GM23338 (cell line): ENCODE measurements at regions not wholly inside any gene's neighbourhood (a gene's known extent, or its start where the extent isn't known, plus 50 kb on each side); places are given as distances from the start of the nearest gene placed in this dataset.

ENCODE experiments used
- ATAC-seq: fragments of 200-7000 bp; cut with Tn5 transposase; 3 replicates; pipeline ENCODE4 v1.9.1; 2020
- DNase-seq: peaks from one replicate; pipeline ENCODE4 v3.0.0-alpha.2; 2015; ENCODE audit warnings: low spot score
- H2AFZ ChIP-seq: fragments of 200-600 bp; sonication (generic); 2 replicates; pipeline ENCODE4 v1.8.0; 2016; ENCODE audit warnings: antibody characterized with exemption, mild to moderate bottlenecking, moderate library complexity
- H3F3A ChIP-seq: fragments of 200-600 bp; sonication (generic); replicated peaks from 2 replicates; pipeline ENCODE4 v1.8.0; 2017; ENCODE audit warnings: antibody characterized with exemption, mixed run types, low read depth
- H3K27ac ChIP-seq: fragments of 200-600 bp; sonication (generic); 2 replicates; pipeline ENCODE4 v1.6.1; 2016; ENCODE audit warnings: low read depth
- H3K27me3 ChIP-seq: fragments of 200-600 bp; sonication (generic); 2 replicates; pipeline ENCODE4 v1.8.0; 2016; ENCODE audit warnings: mild to moderate bottlenecking, mixed run types, moderate library complexity; ENCODE audit not compliant: insufficient read depth
- H3K36me3 ChIP-seq: fragments of 200-600 bp; sonication (generic); 2 replicates; pipeline ENCODE4 v1.8.0; 2016; ENCODE audit warnings: mild to moderate bottlenecking; ENCODE audit not compliant: insufficient read depth
- H3K4me1 ChIP-seq: fragments of 200-600 bp; sonication (generic); 2 replicates; pipeline ENCODE4 v1.8.0; 2016; ENCODE audit warnings: mild to moderate bottlenecking, moderate library complexity; ENCODE audit not compliant: insufficient read depth
- H3K4me2 ChIP-seq: fragments of 200-600 bp; sonication (generic); 2 replicates; pipeline ENCODE4 v1.7.1; 2017; ENCODE audit warnings: mixed run types
- H3K4me3 ChIP-seq: fragments of 200-600 bp; sonication (generic); 2 replicates; pipeline ENCODE4 v1.6.1; 2016; ENCODE audit warnings: mixed run types
- H3K79me2 ChIP-seq: fragments of 200-600 bp; sonication (generic); replicated peaks from 2 replicates; pipeline ENCODE4 v1.8.0; 2017; ENCODE audit warnings: mild to moderate bottlenecking; ENCODE audit not compliant: insufficient read depth
- H3K9me2 ChIP-seq: fragments of 200-600 bp; sonication (generic); 2 replicates; pipeline ENCODE4 v1.8.0; 2017; ENCODE audit not compliant: insufficient read depth
- H4K20me1 ChIP-seq: fragments of 200-600 bp; sonication (generic); replicated peaks from 2 replicates; pipeline ENCODE4 v1.8.0; 2017; ENCODE audit warnings: mild to moderate bottlenecking; ENCODE audit not compliant: insufficient read depth
- H3K27ac Mint-ChIP-seq: 2 replicates; pipeline ENCODE4 v1.8.0; 2020; ENCODE audit warnings: inconsistent platforms, mild to moderate bottlenecking, moderate library complexity, mixed read lengths
- H3K27me3 Mint-ChIP-seq: 3 replicates; pipeline ENCODE4 v1.8.0; 2022; ENCODE audit warnings: low read depth, mild to moderate bottlenecking, moderate library complexity, mixed read lengths, inconsistent platforms; ENCODE audit not compliant: insufficient read depth, poor library complexity
- H3K36me3 Mint-ChIP-seq: 3 replicates; pipeline ENCODE4 v1.8.0; 2021; ENCODE audit warnings: low read depth, mild to moderate bottlenecking, inconsistent platforms, moderate library complexity, mixed read lengths
- H3K4me1 Mint-ChIP-seq: 3 replicates; pipeline ENCODE4 v1.8.0; 2020; ENCODE audit warnings: mild to moderate bottlenecking, inconsistent platforms, mixed read lengths
- H3K4me3 Mint-ChIP-seq: 3 replicates; pipeline ENCODE4 v1.8.0; 2021; ENCODE audit warnings: moderate library complexity, mild to moderate bottlenecking, inconsistent platforms, mixed read lengths
- H3K9me3 Mint-ChIP-seq: 3 replicates; pipeline ENCODE4 v1.8.0; 2020; ENCODE audit warnings: moderate library complexity, mild to moderate bottlenecking, inconsistent platforms, mixed read lengths
- CREB1 ChIP-seq: fragments of 250-450 bp; sonication (Bioruptor Pico); IDR thresholded peaks from 2 replicates; pipeline ENCODE4 v1.5.0; 2020; ENCODE audit warnings: low read depth, mild to moderate bottlenecking, moderate library complexity
- EZH2 ChIP-seq: fragments of 200-600 bp; sonication (generic); IDR thresholded peaks from one replicate; pipeline ENCODE4 v1.8.0; 2017; ENCODE audit warnings: antibody characterized with exemption, mild to moderate bottlenecking, low read depth; ENCODE audit not compliant: unreplicated experiment
- EZH2phosphoT487 ChIP-seq: fragments of 200-600 bp; sonication (generic); IDR thresholded peaks from one replicate; pipeline ENCODE4 v1.8.1; 2018; ENCODE audit warnings: antibody characterized with exemption; ENCODE audit not compliant: unreplicated experiment
- JUNB ChIP-seq: IDR thresholded peaks from one replicate; pipeline ENCODE4 v1.6.1; 2016; ENCODE audit warnings: antibody characterized with exemption; ENCODE audit not compliant: unreplicated experiment
- NANOG ChIP-seq: IDR thresholded peaks from 2 replicates; pipeline ENCODE4 v1.6.1; 2016; ENCODE audit warnings: antibody characterized with exemption, borderline replicate concordance
- POLR2AphosphoS5 ChIP-seq: IDR thresholded peaks from 2 replicates; pipeline ENCODE4 v1.6.1; 2016; ENCODE audit warnings: antibody characterized with exemption, low read depth
- STAT1 ChIP-seq: IDR thresholded peaks from one replicate; pipeline ENCODE4 v1.6.1; 2016; ENCODE audit warnings: antibody characterized with exemption; ENCODE audit not compliant: unreplicated experiment
- ZNF114 ChIP-seq: fragments of 250-450 bp; sonication (Bioruptor Pico); IDR thresholded peaks from 2 replicates; pipeline ENCODE4 v1.5.0; 2020; ENCODE audit warnings: mild to moderate bottlenecking, moderate library complexity
- ZNF331 ChIP-seq: fragments of 250-450 bp; sonication (Bioruptor Pico); IDR thresholded peaks from 2 replicates; pipeline ENCODE4 v1.5.0; 2020; ENCODE audit warnings: low read depth, mild to moderate bottlenecking, moderate library complexity
- TF ChIP-seq, protein P1 (sequence below): IDR thresholded peaks from one replicate; pipeline ENCODE4 v1.6.1; 2018; ENCODE audit warnings: antibody characterized with exemption; ENCODE audit not compliant: unreplicated experiment
- TF ChIP-seq, protein P2 (sequence below), 2 experiments: fragments of 200-600 bp in 1 of 2; sonication (generic) in 1 of 2; conservative IDR thresholded peaks; 2 replicates each; pipeline versions ENCODE4 v1.5.1 to v1.6.1; 2016 to 2017; ENCODE audit warnings: antibody characterized with exemption in 2 of 2, low read depth in 2 of 2, mild to moderate bottlenecking in 2 of 2, moderate library complexity in 1 of 2

DNA sequence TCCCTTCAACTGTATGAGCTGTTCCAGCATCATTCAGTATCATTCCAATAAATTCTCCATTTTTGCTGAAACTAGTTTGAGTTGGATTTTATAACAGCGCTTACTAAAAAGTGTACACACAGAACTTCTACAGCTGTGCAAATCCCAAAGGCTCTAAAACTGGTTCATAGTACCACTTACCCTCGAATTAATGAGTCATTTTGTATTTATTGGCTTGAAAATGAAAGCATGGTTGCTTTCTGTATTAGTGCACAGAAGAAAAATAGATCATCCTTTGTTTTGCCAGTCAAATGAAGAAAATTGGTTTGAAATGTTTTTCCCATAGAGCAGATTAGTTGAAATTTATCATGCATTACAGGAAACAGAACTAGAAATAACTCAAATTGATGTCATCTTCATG, 268.3 kb upstream of the CPNE8 start (continued):
- TF ChIP-seq, protein P1, sequence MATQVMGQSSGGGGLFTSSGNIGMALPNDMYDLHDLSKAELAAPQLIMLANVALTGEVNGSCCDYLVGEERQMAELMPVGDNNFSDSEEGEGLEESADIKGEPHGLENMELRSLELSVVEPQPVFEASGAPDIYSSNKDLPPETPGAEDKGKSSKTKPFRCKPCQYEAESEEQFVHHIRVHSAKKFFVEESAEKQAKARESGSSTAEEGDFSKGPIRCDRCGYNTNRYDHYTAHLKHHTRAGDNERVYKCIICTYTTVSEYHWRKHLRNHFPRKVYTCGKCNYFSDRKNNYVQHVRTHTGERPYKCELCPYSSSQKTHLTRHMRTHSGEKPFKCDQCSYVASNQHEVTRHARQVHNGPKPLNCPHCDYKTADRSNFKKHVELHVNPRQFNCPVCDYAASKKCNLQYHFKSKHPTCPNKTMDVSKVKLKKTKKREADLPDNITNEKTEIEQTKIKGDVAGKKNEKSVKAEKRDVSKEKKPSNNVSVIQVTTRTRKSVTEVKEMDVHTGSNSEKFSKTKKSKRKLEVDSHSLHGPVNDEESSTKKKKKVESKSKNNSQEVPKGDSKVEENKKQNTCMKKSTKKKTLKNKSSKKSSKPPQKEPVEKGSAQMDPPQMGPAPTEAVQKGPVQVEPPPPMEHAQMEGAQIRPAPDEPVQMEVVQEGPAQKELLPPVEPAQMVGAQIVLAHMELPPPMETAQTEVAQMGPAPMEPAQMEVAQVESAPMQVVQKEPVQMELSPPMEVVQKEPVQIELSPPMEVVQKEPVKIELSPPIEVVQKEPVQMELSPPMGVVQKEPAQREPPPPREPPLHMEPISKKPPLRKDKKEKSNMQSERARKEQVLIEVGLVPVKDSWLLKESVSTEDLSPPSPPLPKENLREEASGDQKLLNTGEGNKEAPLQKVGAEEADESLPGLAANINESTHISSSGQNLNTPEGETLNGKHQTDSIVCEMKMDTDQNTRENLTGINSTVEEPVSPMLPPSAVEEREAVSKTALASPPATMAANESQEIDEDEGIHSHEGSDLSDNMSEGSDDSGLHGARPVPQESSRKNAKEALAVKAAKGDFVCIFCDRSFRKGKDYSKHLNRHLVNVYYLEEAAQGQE: no peak
- TF ChIP-seq POLR2AphosphoS5: no peak
- no peak for TF ChIP-seq ZNF331 (CRISPR knock-in tag)
- TF ChIP-seq NANOG: no peak
- TF ChIP-seq EZH2: no peak

DNA sequence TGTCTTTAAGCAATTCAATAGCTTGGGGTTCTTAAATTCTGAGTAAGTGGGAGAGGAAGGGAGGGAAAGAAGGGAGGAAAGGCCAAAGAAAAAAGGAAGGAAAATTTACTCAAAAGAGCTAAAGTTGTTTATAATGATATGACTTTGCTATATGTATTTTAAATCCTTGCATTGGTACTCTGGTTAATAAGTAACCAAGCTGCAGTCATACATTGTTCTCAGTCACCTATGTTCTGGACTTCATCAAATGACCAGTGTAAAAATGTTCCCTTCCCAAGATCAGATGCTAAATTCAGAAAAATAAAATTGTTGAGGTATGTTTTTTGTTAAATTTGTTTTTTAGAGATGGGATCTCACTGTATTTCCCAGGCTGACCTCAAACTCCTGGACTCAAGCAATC, 259.9 kb upstream of the CPNE8 start:
- no peaks in the 10 kb centered on the region for H3K27me3 Mint-ChIP-seq
- no peak for DNase-seq
- no peak overlapping the region for H3K4me2 ChIP-seq
- no peaks in the 10 kb centered on the region; the same call in 2 of the 3 replicates for H3K9me3 Mint-ChIP-seq
- no peaks in the 10 kb centered on the region for H4K20me1 ChIP-seq
- no peak overlapping the region for H3K27ac Mint-ChIP-seq
- no peaks in the 10 kb centered on the region for H3K27me3 ChIP-seq
- no peaks in the 10 kb centered on the region for H3K36me3 ChIP-seq
- H3F3A ChIP-seq: no peaks in the 10 kb centered on the region
- H3K36me3 Mint-ChIP-seq: no peaks in the 10 kb centered on the region
- H3K27ac ChIP-seq: no peak overlapping the region
- H3K79me2 ChIP-seq: no peaks in the 10 kb centered on the region
- H3K4me3 Mint-ChIP-seq: no peak overlapping the region
- ATAC-seq: no peak
- H2AFZ ChIP-seq: no peak overlapping the region
- H3K4me1 ChIP-seq: no peaks in the 10 kb centered on the region
- H3K4me3 ChIP-seq: no peak overlapping the region
- H3K4me1 Mint-ChIP-seq: no peaks in the 10 kb centered on the region
- no peaks in the 10 kb centered on the region for H3K9me2 ChIP-seq
- TF ChIP-seq EZH2 (no peak), CREB1 (no peak), STAT1 (no peak), ZNF114 (no peak), JUNB (no peak), EZH2phosphoT487 (no peak)
- TF ChIP-seq, protein P1: no peak
- TF ChIP-seq, protein P2, sequence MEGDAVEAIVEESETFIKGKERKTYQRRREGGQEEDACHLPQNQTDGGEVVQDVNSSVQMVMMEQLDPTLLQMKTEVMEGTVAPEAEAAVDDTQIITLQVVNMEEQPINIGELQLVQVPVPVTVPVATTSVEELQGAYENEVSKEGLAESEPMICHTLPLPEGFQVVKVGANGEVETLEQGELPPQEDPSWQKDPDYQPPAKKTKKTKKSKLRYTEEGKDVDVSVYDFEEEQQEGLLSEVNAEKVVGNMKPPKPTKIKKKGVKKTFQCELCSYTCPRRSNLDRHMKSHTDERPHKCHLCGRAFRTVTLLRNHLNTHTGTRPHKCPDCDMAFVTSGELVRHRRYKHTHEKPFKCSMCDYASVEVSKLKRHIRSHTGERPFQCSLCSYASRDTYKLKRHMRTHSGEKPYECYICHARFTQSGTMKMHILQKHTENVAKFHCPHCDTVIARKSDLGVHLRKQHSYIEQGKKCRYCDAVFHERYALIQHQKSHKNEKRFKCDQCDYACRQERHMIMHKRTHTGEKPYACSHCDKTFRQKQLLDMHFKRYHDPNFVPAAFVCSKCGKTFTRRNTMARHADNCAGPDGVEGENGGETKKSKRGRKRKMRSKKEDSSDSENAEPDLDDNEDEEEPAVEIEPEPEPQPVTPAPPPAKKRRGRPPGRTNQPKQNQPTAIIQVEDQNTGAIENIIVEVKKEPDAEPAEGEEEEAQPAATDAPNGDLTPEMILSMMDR (conservative IDR thresholded peaks at IDR 0.05; ENCODE audit: low read depth in 2 of 2): no peak
